ENCODE measurements at regions not wholly inside any gene's neighbourhood (a gene's known extent, or its start where the extent isn't known, plus 50 kb on each side); places are given as distances from the start of the nearest gene placed in this dataset.
"Not testable (repeated sequence)": the region's sequence is repeated elsewhere in the genome, so short reads cannot be mapped to it uniquely, and the experiment has no call there.

DNA sequence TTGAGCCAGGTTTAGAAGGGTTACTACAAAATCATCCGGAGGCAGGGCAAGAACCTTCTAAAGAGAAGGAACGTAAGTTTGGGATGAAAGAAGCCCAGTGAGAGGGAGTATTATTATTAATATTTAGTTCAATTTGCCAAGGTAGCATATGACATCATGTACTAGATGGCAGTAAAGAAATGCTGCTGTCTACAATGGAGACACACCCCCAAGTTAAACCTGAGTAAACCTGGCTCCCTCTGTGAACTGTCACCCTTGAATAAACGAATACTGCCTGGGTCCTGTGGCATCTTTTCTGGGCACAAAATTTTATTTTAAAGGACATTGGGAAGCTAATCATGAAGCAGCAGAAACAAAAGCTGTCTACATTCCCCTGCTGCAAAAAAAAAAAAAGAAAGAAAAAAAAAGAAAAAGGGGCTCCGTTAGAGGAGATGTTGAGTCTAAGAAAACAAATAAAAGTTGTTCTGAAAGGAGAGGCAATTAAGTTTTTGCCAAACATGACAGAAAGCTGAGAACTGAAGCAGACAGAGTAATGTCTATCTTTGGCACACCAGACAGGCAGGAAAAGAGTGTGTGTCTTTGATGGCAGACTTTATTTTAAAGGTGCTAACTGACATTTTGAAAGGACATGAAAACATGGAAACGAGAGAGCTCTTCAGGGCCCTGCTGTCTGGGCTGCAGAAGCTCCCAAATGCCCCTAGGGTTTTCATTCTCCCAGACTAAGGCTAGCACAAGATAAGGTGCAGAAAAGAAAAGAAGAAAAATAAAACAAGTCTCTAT is 557.7 kb upstream of the CHAC2 start:
- DNase-seq (ENCODE audit: low read depth in 2 of 2), result no peak

- no peak for DNase-seq (ENCODE audit: low read depth in 2 of 2)
These were observed 558.8 kb upstream of the CHAC2 start for GRCh38 chr2:53208815-53209214.

DNA sequence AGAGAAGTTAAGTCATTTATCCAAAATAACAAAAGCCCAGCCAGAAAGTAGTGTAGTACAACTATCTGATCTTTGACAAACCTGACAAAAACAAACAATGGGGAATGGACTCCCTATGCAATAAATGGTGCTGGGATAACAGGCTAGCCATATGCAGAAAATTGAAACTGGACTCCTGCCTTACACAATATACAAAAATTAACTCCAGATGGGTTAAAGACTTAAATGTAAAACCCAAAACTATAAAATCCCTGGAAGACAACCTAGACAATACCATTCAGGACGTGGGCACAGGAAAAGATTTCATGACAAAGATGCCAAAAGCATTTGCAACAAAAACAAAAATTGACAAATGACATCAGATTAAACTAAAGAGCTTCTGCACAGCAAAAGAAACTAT is 561.4 kb upstream of the CHAC2 start:
- DNase-seq (ENCODE audit: low read depth in 2 of 2), result not testable (repeated sequence)

DNA sequence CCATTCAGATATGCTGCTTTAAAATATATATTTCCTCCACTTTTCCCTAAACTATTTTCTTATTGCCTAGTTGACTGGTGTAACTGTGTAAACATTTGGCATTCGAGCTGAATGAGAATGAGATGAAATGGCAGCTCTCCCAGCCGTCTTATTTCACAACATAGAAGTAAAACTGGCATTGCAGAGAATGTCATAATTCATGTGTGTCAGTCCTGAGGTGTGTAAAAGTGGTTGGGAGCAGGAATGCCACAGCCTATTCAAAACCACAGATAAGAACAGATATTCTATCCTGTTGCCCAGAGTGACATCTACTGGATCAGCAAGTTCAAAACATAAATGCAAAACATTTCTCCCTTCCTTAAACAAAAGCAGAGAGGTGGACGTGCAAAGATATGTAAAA is 565.5 kb upstream of the CHAC2 start:
- DNase-seq (ENCODE audit: low read depth in 2 of 2), result peak; percentile 73 to 80

DNA sequence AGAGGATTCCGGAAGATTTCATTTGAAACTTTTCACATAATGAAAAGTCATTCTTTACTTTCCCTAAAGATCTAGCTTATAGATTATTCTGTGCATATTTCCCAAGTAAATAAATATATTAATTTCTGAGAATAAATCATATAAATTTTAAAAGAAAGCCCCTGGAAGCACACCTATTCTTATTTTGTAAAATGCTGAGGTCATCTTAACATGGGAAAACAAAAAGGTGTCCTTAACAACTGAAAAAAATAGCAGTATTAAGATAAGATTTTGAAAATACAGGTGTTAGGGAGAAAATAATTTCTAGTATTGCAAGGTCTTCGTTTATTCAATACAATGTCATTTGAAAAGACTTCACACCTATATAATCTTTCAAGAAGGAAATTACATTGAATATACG is 567.5 kb upstream of the CHAC2 start:
- no peak for DNase-seq (ENCODE audit: low read depth in 2 of 2)

DNA sequence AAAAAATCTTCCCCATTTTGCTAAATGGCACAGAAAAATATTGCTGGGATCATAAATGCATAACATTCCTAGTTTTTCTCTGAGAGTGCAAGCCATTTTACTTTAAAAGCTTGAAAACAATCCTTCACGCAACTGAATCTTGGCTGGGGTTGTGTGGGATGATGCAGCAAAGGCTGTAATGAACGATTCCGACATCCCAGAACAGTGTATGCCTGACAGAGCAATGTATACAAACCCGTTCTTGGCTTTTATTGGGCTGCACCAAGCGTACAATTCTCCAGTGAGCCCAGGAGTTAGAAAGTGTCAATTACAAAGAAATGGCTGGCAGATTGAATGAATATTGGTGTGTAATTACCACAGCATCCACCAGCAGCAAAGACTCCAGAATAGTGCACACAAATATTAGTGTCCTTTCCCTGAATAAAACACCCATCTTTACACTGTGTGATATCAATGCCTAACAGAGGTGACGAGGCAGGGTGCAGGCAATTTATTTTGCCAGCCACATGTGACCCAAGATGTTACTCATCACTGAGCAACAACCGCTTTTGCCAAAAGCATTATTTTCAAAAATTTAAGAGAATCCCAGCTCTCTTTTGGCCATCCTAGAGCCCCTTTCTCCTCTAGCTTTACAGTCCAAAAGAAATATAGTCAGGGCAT is 578.6 kb upstream of the CHAC2 start:
- DNase-seq (ENCODE audit: low read depth in 2 of 2), result no peak

- no peak for DNase-seq (ENCODE audit: low read depth in 2 of 2)
These were observed 584.0 kb upstream of the CHAC2 start for GRCh38 chr2:53183581-53183980.

- DNase-seq (ENCODE audit: low read depth in 2 of 2), result no peak
These were observed 585.0 kb upstream of the CHAC2 start for GRCh38 chr2:53182601-53183000.

DNA sequence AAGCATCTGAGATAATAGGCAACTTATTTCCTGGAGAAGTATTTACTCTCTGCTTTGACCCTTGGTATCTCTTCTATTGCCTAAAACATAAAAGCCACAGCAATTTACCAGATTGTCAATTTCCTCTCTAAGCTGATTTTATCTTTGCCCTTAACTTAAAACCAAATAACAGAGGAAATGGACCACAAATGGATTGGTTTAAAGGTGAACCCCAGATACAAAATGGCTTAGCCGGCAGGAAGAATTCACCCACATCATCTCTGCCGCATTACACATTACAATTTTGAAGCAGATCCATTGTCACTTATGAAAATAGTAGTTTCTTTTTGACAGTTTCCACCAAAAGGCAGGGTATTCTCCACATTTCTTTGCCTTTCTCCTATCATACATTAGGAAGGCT is 585.8 kb upstream of the CHAC2 start:
- DNase-seq (ENCODE audit: low read depth in 2 of 2), result no peak

GRCh38 chr2:53177327-53177726 is 590.3 kb upstream of the CHAC2 start:
- DNase-seq (ENCODE audit: low read depth in 2 of 2), result no peak

DNA sequence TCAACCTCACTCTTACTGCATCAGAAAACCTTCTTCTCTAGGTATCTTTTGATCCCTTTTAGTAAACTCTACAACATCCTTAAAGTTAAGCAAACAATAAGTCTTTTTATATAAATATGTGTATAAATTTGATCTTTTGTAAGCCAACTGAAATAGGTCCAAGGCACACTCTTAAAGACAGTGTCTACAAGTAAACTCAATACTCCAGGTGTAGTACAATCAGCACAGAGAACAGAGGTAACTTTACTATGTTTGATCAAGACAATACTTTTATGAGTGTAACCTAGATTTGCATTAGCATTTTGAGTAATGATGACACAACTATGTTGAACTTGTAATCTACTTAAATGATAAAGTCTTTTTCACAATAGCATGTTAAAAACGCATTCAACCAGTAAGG is 593.1 kb upstream of the CHAC2 start:
- DNase-seq (ENCODE audit: low read depth in 2 of 2), result no peak

DNA sequence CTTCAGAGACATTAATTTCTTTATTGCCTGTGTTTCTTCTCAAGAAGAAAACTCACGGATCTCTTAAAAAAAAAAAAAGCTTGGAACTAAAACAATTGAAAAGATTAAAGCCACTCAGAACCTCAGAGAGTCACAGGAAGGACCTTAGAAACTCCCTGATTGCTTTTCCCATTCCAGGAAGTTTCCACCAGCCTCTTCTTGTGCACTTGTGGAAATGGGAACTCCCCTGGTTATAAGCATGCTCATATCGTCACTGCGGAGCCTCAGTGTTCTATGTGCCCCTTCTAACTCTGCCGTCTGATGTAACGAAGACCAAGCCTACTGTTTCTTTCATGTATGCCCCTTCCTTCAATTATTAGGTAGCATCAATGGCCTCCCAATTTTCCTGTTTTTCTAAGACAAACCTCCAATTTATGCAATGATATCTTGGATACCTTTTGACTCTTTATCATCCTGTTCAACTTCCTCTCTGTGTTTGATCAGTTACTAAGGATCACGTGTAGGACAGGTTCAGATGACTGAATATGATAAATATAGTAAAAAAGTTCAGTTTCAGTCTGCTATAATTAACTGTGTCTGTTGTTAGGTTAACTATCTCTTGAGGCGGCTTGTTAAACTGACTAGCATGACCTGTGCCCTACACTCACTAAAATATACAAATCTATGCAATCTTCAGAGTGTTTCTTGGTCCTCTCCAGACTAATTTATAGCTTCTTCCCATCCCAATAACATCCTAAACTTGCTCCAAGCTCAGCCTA is 593.7 kb upstream of the CHAC2 start:
- no peak for DNase-seq (ENCODE audit: low read depth in 2 of 2)

- no peak for DNase-seq (ENCODE audit: low read depth in 2 of 2)
These were observed 594.5 kb upstream of the CHAC2 start for GRCh38 chr2:53173091-53173490.

DNA sequence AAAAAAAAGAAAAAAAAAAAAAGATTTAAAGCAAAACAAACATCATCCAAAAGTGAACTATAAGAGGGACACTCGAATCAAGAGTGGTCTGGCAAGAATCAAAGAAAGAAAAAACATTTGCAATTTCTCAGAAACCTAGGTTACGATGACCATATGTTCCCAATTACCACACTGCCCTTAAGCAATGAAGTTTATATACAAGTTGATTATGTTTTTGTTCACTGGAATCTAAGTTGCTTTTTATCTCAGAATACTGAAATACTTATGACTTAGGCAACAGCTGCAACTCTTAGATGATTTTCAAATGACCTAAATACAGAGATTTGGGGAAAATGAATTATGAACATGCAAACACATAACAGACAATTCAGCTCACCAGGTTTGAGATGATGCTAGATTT is 597.1 kb upstream of the CHAC2 start:
- DNase-seq (ENCODE audit: low read depth in 2 of 2), result no peak

DNA sequence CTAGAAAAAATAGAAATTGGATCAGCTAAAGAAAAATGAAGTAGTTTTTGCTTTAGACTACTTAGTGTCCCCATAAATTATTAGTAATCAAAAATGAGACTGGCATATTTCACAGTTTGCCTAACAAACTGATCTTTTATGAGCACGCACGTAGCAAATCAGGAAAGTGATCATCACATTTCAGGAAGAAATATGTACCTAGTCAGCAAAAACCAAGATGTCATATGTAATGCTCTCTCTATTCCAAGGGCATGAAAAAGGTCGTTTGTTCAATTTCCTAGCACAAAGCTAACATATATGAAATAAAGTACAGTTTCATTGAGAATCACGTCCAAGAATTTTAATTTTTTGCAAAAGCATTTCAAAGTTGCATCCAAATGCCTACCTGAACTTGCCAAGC is 600.4 kb upstream of the CHAC2 start:
- no peak for DNase-seq (ENCODE audit: low read depth in 2 of 2)

- no peak for DNase-seq (ENCODE audit: low read depth in 2 of 2)
These were observed 617.5 kb upstream of the CHAC2 start for GRCh38 chr2:53150146-53150545.

GRCh38 chr2:53148221-53148620 is 619.4 kb upstream of the CHAC2 start:
- no peak for DNase-seq (ENCODE audit: low read depth in 2 of 2)

GRCh38 chr2:53131416-53131815 is 636.2 kb upstream of the CHAC2 start:
- DNase-seq (ENCODE audit: low read depth in 2 of 2), result peak; percentile 15 to 22

DNA sequence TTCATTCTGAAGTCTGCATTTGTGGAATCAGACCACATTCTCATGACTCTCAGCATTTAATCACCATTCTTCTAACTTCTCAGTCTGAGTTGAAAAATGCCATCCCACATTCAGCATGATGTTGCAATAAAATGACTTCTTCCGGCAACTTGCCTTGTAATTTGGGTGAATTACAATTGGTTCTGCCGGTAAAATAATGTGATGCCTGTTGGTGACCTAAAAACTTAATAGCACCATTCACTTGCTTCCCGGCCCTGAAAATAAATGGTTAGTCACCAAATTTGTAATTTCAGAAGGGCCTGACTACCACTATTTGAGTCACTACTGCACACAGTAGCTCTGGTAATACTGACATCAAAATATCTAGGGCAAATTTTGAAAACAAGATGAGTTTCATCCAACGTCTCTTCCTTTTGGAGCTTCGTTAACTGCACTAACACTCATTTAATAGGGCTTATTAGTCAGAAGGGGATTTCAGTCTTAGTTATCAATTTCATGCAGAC is 637.1 kb upstream of the CHAC2 start:
- DNase-seq (ENCODE audit: low read depth in 2 of 2), result peak; percentile 21 to 41

- peak; percentile 53 to 54 for DNase-seq (ENCODE audit: low read depth in 2 of 2)
These were observed 637.8 kb upstream of the CHAC2 start for GRCh38 chr2:53129851-53130250.

DNA sequence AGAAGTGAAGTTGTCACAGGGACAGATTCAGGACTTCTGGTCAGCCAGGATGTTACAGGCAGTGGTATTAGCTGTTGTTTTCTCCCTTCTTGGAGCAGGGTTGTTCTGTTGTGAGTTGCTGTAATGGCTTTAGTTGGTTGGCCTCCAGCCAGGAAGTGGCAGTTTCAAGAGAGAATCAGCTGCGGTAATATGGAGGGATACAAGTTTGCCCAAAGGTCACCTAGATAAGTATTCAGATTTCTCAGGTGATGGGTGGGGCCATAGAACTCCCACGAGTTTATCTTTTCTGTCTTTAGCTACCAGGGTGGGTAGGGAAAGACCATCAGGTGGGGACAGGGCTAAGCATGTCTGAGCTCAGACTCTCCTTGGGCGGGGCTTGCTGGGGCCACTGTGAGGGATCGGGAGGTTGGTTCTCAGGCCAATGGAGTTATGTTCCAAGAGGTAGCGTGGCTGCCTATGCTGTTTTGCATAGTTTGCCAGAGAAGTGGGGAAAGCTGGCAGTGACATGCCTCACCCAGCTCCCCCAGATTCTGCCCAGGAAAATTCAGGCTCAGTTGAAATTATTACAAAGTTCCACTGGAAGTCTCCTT is 640.4 kb upstream of the CHAC2 start:
- DNase-seq (ENCODE audit: low read depth in 2 of 2), result no peak

DNA sequence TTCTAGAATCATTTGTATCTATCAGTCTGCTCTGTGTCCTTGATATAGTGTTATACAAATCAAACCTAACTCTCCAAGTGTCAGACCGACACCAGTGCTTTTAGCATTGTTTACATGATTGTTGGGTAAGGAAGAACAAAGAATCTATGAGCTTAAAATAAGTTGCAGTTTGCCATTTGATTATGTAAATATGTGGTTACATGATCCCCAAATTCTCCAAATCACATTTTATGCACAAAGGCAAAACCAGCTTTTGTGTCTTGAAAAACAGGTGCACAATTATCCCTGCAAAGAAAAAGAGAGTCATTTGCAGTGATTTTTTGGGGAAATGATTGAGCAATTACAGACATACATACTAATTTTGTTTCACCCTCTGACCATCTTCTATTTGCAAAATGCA is 652.6 kb upstream of the CHAC2 start:
- no peak for DNase-seq (ENCODE audit: low read depth in 2 of 2)

All from fibroblast of skin of left biceps (primary cell).